H1 (cell line): ENCODE measurements at regions not wholly inside any gene's neighbourhood (a gene's known extent, or its start where the extent isn't known, plus 50 kb on each side); places are given as distances from the start of the nearest gene placed in this dataset.

Source experiments
- CHD1 ChIP-seq: IDR thresholded peaks from 2 replicates; pipeline ENCODE4 v1.6.1; 2012; ENCODE audit warnings: low read depth, low read length, improper control_type of control experiment
- PHF8 ChIP-seq: fragments of 200-600 bp; sonication (generic); conservative IDR thresholded peaks from 2 replicates; pipeline ENCODE4 v1.7.1; 2012; ENCODE audit warnings: low read depth, mild to moderate bottlenecking, inconsistent platforms, low read length, moderate library complexity
- POLR2A ChIP-seq, 2 experiments: IDR thresholded peaks; 1 replicate in 1 of 2; 2 replicates in 1 of 2; pipeline ENCODE4 v1.6.1; 2011; ENCODE audit warnings: low read depth in 2 of 2, low read length in 2 of 2, mild to moderate bottlenecking in 2 of 2; ENCODE audit errors: control extremely low read depth in 1 of 2
- ZNF274 ChIP-seq: IDR thresholded peaks from 2 replicates; pipeline ENCODE4 v1.7.0; 2012; ENCODE audit warnings: low read length, borderline replicate concordance; ENCODE audit errors: extremely low read depth
- TF ChIP-seq, protein P1 (sequence below), 3 experiments: IDR thresholded peaks; 1 replicate in 2 of 3; 2 replicates in 1 of 3; pipeline versions ENCODE4 v1.5.1 to v1.6.1; 2011; ENCODE audit warnings: low read length in 3 of 3, mild to moderate bottlenecking in 3 of 3, inconsistent platforms in 2 of 3, low read depth in 1 of 3, moderate library complexity in 1 of 3; ENCODE audit not compliant: insufficient read depth in 1 of 3; ENCODE audit errors: control extremely low read depth in 1 of 3

DNA sequence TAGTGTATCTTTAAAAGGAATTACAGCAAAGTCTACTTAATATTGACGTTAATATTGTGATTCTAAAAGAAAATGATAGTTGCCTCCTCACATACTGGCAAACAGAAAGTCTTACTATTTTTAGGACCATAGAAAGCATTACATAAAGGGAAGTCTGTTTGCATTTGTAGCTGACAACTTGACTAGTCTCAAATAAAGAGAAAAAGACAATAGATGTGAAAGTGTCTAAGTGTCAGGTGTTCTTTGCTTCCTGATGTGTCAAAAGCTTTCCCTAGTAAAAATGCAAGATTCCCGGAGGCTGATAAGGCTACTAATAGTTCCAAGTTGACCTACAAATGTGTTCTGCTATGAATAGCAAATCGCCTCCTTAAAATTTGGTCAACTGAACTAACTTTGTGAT lies 259.7 kb downstream of the CDH10 start:
- TF ChIP-seq POLR2A (IDR thresholded peaks at IDR 0.05; ENCODE audit: control extremely low read depth in 1 of 2, low read depth in 2 of 2, low read length in 2 of 2) (no peak), PHF8 (no peak), ZNF274 (no peak), CHD1 (no peak)
- TF ChIP-seq, protein P1, sequence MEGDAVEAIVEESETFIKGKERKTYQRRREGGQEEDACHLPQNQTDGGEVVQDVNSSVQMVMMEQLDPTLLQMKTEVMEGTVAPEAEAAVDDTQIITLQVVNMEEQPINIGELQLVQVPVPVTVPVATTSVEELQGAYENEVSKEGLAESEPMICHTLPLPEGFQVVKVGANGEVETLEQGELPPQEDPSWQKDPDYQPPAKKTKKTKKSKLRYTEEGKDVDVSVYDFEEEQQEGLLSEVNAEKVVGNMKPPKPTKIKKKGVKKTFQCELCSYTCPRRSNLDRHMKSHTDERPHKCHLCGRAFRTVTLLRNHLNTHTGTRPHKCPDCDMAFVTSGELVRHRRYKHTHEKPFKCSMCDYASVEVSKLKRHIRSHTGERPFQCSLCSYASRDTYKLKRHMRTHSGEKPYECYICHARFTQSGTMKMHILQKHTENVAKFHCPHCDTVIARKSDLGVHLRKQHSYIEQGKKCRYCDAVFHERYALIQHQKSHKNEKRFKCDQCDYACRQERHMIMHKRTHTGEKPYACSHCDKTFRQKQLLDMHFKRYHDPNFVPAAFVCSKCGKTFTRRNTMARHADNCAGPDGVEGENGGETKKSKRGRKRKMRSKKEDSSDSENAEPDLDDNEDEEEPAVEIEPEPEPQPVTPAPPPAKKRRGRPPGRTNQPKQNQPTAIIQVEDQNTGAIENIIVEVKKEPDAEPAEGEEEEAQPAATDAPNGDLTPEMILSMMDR (IDR thresholded peaks at IDR 0.05; ENCODE audit: control extremely low read depth in 1 of 3, insufficient read depth in 1 of 3, low read depth in 1 of 3, low read length in 3 of 3): no peak
